DND-41 (cell line): ENCODE measurements at regions not wholly inside any gene's neighbourhood (a gene's known extent, or its start where the extent isn't known, plus 50 kb on each side); places are given as distances from the start of the nearest gene placed in this dataset.

Source experiments
- ATAC-seq: fragments of 200-7000 bp; cut with Tn5 transposase; 3 replicates; pipeline ENCODE4 v1.9.1; 2021; ENCODE audit warnings: low read depth; ENCODE audit not compliant: insufficient read depth
- DNase-seq: peaks from one replicate; pipeline ENCODE4 v3.0.0-alpha.2; 2020
- H2AFZ ChIP-seq: 2 replicates; pipeline ENCODE4 v1.6.0; 2012; ENCODE audit warnings: low read depth, low read length
- H3K27ac ChIP-seq: 2 replicates; pipeline ENCODE4 v1.5.1; 2012; ENCODE audit warnings: low read length, inconsistent platforms
- H3K27me3 ChIP-seq: fragments of 200-600 bp; sonication (generic); 2 replicates; pipeline ENCODE4 v1.6.0; 2012; ENCODE audit warnings: low read length, mild to moderate bottlenecking, inconsistent platforms; ENCODE audit not compliant: insufficient read depth, poor library complexity
- H3K36me3 ChIP-seq: 2 replicates; pipeline ENCODE4 v1.5.1; 2012; ENCODE audit warnings: low read length, inconsistent platforms; ENCODE audit not compliant: insufficient read depth
- H3K4me1 ChIP-seq: 2 replicates; pipeline ENCODE4 v1.5.1; 2012; ENCODE audit warnings: mild to moderate bottlenecking, low read length; ENCODE audit not compliant: insufficient read depth
- H3K4me2 ChIP-seq: 2 replicates; pipeline ENCODE4 v1.6.0; 2012; ENCODE audit warnings: mild to moderate bottlenecking, moderate library complexity, low read length, inconsistent platforms; ENCODE audit not compliant: insufficient read depth
- H3K4me3 ChIP-seq, 2 experiments: fragments of 200-600 bp in 1 of 2; shearing (Covaris generic) in 1 of 2; 2 replicates each; pipeline ENCODE4 v1.5.1; 2012 to 2016; ENCODE audit warnings: inconsistent platforms in 2 of 2, low read length in 2 of 2, mild to moderate bottlenecking in 2 of 2, low read depth in 1 of 2, moderate library complexity in 1 of 2
- H3K79me2 ChIP-seq: 2 replicates; pipeline ENCODE4 v1.6.0; 2012; ENCODE audit warnings: low read length, inconsistent platforms; ENCODE audit not compliant: insufficient read depth
- H3K9ac ChIP-seq: 2 replicates; pipeline ENCODE4 v1.6.0; 2012; ENCODE audit warnings: low read depth, mild to moderate bottlenecking, inconsistent platforms, low read length, moderate library complexity
- H3K9me3 ChIP-seq: 2 replicates; pipeline ENCODE4 v1.5.1; 2012; ENCODE audit warnings: low read length, moderate library complexity, mild to moderate bottlenecking, inconsistent platforms; ENCODE audit not compliant: insufficient read depth, severe bottlenecking
- H4K20me1 ChIP-seq: 2 replicates; pipeline ENCODE4 v1.6.0; 2012; ENCODE audit warnings: low read length; ENCODE audit not compliant: insufficient read depth
- EZH2 ChIP-seq: IDR thresholded peaks from 3 replicates; pipeline ENCODE4 v1.6.1; 2012; ENCODE audit warnings: borderline replicate concordance, low read depth, mild to moderate bottlenecking, moderate library complexity, low read length, inconsistent platforms; ENCODE audit not compliant: severe bottlenecking
- TF ChIP-seq, protein P1 (sequence below): IDR thresholded peaks from 2 replicates; pipeline ENCODE4 v1.5.1; 2012; ENCODE audit warnings: borderline replicate concordance, low read length, moderate library complexity, mild to moderate bottlenecking; ENCODE audit not compliant: poor library complexity, severe bottlenecking; ENCODE audit errors: extremely low read depth

DNA sequence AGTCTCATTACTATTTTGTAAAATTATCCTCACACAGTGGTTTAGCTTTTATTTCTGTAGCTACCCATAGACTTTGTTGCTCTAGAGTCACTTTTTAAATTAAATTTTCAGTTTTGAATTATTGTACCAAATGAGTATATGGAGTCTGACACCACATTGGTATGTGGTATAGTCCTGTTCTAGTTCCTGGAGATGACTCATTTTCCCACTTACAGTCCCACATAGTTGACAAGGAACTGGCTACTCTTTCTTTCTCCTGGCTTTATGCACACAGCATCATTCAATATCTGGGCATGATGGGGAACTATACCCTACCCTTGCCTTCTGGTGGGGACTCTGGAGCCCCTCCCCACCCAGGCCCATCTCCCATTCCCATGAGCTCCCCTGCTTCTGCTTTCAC is 92.6 kb upstream of the RAB11FIP2 start:
- Histone ChIP-seq H3K4me3 (no peak overlapping the region), H3K9me3 (no peaks in the 10 kb centered on the region), H2AFZ (no peak overlapping the region), H4K20me1 (no peaks in the 10 kb centered on the region), H3K27me3 (no peaks in the 10 kb centered on the region), H3K4me2 (no peak overlapping the region), H3K9ac (no peak overlapping the region), H3K36me3 (no peaks in the 10 kb centered on the region), H3K4me1 (no peaks in the 10 kb centered on the region), H3K79me2 (no peaks in the 10 kb centered on the region), H3K27ac (no peak overlapping the region)
- DNase-seq: no peak
- ATAC-seq: no peak
- TF ChIP-seq EZH2: no peak
- TF ChIP-seq, protein P1, sequence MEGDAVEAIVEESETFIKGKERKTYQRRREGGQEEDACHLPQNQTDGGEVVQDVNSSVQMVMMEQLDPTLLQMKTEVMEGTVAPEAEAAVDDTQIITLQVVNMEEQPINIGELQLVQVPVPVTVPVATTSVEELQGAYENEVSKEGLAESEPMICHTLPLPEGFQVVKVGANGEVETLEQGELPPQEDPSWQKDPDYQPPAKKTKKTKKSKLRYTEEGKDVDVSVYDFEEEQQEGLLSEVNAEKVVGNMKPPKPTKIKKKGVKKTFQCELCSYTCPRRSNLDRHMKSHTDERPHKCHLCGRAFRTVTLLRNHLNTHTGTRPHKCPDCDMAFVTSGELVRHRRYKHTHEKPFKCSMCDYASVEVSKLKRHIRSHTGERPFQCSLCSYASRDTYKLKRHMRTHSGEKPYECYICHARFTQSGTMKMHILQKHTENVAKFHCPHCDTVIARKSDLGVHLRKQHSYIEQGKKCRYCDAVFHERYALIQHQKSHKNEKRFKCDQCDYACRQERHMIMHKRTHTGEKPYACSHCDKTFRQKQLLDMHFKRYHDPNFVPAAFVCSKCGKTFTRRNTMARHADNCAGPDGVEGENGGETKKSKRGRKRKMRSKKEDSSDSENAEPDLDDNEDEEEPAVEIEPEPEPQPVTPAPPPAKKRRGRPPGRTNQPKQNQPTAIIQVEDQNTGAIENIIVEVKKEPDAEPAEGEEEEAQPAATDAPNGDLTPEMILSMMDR: no peak

DNA sequence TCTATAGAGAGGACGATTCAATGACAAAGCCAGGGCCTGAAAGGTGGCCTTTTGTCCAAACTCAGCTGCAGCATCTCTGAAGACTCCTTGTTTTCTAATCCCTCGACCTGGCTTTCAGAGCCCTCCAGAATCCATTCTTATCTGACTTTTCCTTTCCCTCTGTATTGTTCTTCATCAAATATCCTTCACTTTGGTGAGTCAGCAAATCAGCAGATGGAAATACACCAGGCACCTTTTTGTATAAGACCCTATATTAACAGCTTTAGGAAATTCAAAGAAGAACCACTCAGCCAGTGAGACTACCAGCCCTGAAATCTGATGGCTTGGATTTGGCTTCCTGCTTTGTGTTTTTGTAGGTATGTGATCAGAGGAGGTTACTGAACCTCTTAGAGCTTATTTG is 81.9 kb upstream of the RAB11FIP2 start:
- Histone ChIP-seq H2AFZ (no peak overlapping the region), H3K4me2 (no peak overlapping the region)

DNA sequence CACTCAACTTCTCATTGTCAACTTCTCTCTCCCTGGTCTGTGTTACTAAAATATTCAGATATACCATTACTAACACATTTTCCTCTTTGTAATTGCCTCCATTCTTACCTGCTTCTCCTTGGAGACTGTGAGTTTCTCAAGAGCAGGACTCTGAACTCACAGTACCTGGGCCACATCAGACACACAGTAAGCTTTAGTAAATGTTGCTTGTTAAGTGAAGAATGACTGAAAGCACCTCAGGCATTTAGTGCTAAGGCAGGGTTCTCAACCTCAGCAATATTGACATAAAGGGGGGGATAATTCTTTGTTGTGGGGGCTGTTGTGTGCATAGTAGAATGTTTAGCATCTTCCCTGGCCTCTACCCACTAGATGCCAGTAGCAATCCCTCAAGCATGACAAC is 72.0 kb upstream of the RAB11FIP2 start:
- Histone ChIP-seq H3K36me3 (no peaks in the 10 kb centered on the region), H4K20me1 (no peaks in the 10 kb centered on the region), H3K27ac (no peak overlapping the region), H3K4me2 (no peak overlapping the region), H2AFZ (no peak overlapping the region), H3K27me3 (no peaks in the 10 kb centered on the region), H3K4me3 (no peak overlapping the region), H3K79me2 (no peaks in the 10 kb centered on the region), H3K4me1 (no peaks in the 10 kb centered on the region), H3K9ac (no peak overlapping the region), H3K9me3 (no peaks in the 10 kb centered on the region)
- DNase-seq: no peak
- ATAC-seq: no peak
- TF ChIP-seq, protein P1: no peak

More for the DNA sequence above, 81.9 kb upstream of the RAB11FIP2 start:
- H3K36me3 ChIP-seq: no peaks in the 10 kb centered on the region
- no peaks in the 10 kb centered on the region for H4K20me1 ChIP-seq
- H3K27me3 ChIP-seq: no peaks in the 10 kb centered on the region
- no peak overlapping the region for H3K9ac ChIP-seq
- H3K27ac ChIP-seq: no peak overlapping the region
- no peak for TF ChIP-seq EZH2
- TF ChIP-seq, protein P1: no peak
- H3K4me3 ChIP-seq: no peak overlapping the region
- DNase-seq (no peak), ATAC-seq (no peak)
- H3K79me2 ChIP-seq: no peaks in the 10 kb centered on the region
- no peaks in the 10 kb centered on the region for H3K9me3 ChIP-seq
- no peaks in the 10 kb centered on the region for H3K4me1 ChIP-seq
